PC-9 (cell line): ENCODE measurements at regions not wholly inside any gene's neighbourhood (a gene's known extent, or its start where the extent isn't known, plus 50 kb on each side); places are given as distances from the start of the nearest gene placed in this dataset.

Experiments
- EZH2 ChIP-seq: fragments of 200-600 bp; sonication (generic); IDR thresholded peaks from 2 replicates; pipeline ENCODE4 v1.8.0; 2017; ENCODE audit warnings: antibody characterized with exemption, low read depth
- TF ChIP-seq, protein P1 (sequence below): fragments of 200-600 bp; sonication (generic); conservative IDR thresholded peaks from 2 replicates; pipeline ENCODE4 v1.6.1; 2017; ENCODE audit warnings: mixed run types, antibody characterized with exemption, mild to moderate bottlenecking, moderate library complexity

DNA sequence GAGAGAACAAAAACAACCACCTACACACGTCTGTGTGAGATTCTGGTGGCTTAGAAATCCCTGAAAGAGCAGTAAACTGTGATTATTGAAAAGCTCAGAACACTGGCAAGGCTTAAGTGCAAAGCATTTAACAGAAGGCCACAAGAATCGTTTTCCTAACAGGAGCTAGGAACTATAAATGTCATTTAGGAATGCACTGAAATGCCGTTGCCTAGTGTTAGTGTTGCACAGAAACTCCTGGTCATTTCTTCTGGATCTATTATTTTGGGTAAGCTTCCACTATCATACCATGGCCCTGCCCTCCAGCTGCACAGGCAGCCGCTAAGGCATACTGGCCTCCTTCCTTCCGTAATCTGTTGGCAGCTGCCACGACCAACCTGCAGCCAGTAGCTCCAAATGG lies 923.2 kb downstream of the NLGN4X start:
- TF ChIP-seq, protein P1, sequence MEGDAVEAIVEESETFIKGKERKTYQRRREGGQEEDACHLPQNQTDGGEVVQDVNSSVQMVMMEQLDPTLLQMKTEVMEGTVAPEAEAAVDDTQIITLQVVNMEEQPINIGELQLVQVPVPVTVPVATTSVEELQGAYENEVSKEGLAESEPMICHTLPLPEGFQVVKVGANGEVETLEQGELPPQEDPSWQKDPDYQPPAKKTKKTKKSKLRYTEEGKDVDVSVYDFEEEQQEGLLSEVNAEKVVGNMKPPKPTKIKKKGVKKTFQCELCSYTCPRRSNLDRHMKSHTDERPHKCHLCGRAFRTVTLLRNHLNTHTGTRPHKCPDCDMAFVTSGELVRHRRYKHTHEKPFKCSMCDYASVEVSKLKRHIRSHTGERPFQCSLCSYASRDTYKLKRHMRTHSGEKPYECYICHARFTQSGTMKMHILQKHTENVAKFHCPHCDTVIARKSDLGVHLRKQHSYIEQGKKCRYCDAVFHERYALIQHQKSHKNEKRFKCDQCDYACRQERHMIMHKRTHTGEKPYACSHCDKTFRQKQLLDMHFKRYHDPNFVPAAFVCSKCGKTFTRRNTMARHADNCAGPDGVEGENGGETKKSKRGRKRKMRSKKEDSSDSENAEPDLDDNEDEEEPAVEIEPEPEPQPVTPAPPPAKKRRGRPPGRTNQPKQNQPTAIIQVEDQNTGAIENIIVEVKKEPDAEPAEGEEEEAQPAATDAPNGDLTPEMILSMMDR: no peak
- no peak for TF ChIP-seq EZH2
